MCF 10A (cell line): ENCODE measurements at regions not wholly inside any gene's neighbourhood (a gene's known extent, or its start where the extent isn't known, plus 50 kb on each side); places are given as distances from the start of the nearest gene placed in this dataset.
"Not testable (repeated sequence)": the region's sequence is repeated elsewhere in the genome, so short reads cannot be mapped to it uniquely, and the experiment has no call there.

ENCODE experiments used
- BruUV-seq: library from RNA; stranded (reverse); fragments of 400-500 nt; replicated peaks from 2 replicates; lab custom pipeline; 2021; lab: Mats Ljungman, UMichigan
- CTCF ChIA-PET: fragments of 300-600 bp; sonication (Branson Sonifier 250); formaldehyde crosslinking; extraction: SDS; loops from one replicate; lab custom pipeline; 2021; ENCODE audit warnings: antibody characterized with exemption, inconsistent platforms; lab: Yijun Ruan, JAX
- POLR2A ChIA-PET: fragments of 300-600, 350-650 bp; sonication (Branson Sonifier 250); formaldehyde crosslinking; extraction: SDS; loops from one replicate; lab custom pipeline; 2020; ENCODE audit warnings: antibody characterized with exemption, inconsistent platforms; lab: Yijun Ruan, JAX
- DNase-seq: peaks from one replicate; pipeline ENCODE4 v3.0.0-alpha.2; 2018; ENCODE audit not compliant: unreplicated experiment
- H3K27ac Mint-ChIP-seq: one replicate; pipeline ENCODE4 v1.8.0; 2022; ENCODE audit warnings: mild to moderate bottlenecking, low read depth, mixed read lengths; ENCODE audit not compliant: unreplicated experiment
- H3K27me3 Mint-ChIP-seq: one replicate; pipeline ENCODE4 v1.8.0; 2022; ENCODE audit warnings: mixed read lengths; ENCODE audit not compliant: insufficient read depth, unreplicated experiment
- H3K36me3 Mint-ChIP-seq: one replicate; pipeline ENCODE4 v1.8.0; 2022; ENCODE audit warnings: mild to moderate bottlenecking, moderate library complexity, mixed read lengths; ENCODE audit not compliant: insufficient read depth, unreplicated experiment
- H3K4me1 Mint-ChIP-seq: one replicate; pipeline ENCODE4 v1.8.0; 2022; ENCODE audit warnings: mixed read lengths; ENCODE audit not compliant: insufficient read depth, unreplicated experiment
- H3K4me3 Mint-ChIP-seq: one replicate; pipeline ENCODE4 v1.8.0; 2022; ENCODE audit warnings: mild to moderate bottlenecking, moderate library complexity, mixed read lengths; ENCODE audit not compliant: unreplicated experiment
- H3K9me3 Mint-ChIP-seq: one replicate; pipeline ENCODE4 v1.8.0; 2022; ENCODE audit warnings: mixed read lengths; ENCODE audit not compliant: unreplicated experiment
- CTCF ChIP-seq: fragments of 200-600 bp; IDR thresholded peaks from one replicate; pipeline ENCODE4 v1.8.0; 2022; ENCODE audit warnings: antibody characterized with exemption, mild to moderate bottlenecking; ENCODE audit not compliant: unreplicated experiment
- intact Hi-C: fragments of 100-400 bp; cut with micrococcal nuclease; formaldehyde crosslinking; loops from 2 replicates; pipeline ENCODE4 v1.14.1; 2022

GRCh38 chr2:63743170-63743981 lies 98.3 kb upstream of the UGP2 start:
- ChIA-PET CTCF (interaction anchor here (0.9 to 1.0 kb wide), 2 partner anchors 44 to 48 kb away, joined by 3 to 4 read pairs; no protein-coding TSS in a partner anchor), POLR2A (interaction anchor here (0.6 to 12.7 kb wide), 5 partner anchors 26 to 154 kb away, joined by 3 to 321 read pairs (median 3); partner anchors contain the start of genes MDH1 and UGP2)
- no peak overlapping the region for H3K4me3 Mint-ChIP-seq
- DNase-seq: no peak
- no peaks in the 10 kb centered on the region for H3K36me3 Mint-ChIP-seq
- H3K4me1 Mint-ChIP-seq: peaks cover 23% of the 10 kb centered on the region
- H3K27ac Mint-ChIP-seq: no peak overlapping the region
- peaks cover 7% of the 10 kb centered on the region for H3K9me3 Mint-ChIP-seq
- BruUV-seq: no TSS peak
- H3K27me3 Mint-ChIP-seq: no peaks in the 10 kb centered on the region
- intact Hi-C loops: no loop called here
- TF ChIP-seq CTCF: no peak

GRCh38 chr2:63743982-63744966 lies 97.4 kb upstream of the UGP2 start:
- no peaks in the 10 kb centered on the region for H3K36me3 Mint-ChIP-seq
- CTCF ChIA-PET: interaction anchor here (1.0 to 1.2 kb wide), 2 partner anchors 26 to 45 kb away, joined by 3 to 4 read pairs; no protein-coding TSS in a partner anchor
- POLR2A ChIA-PET: interaction anchor here (1.0 to 12.7 kb wide), 4 partner anchors 43 to 155 kb away, joined by 3 to 321 read pairs (median 76); partner anchors contain the start of genes MDH1 and UGP2
- H3K9me3 Mint-ChIP-seq: peaks cover 7% of the 10 kb centered on the region
- BruUV-seq: no TSS peak
- peaks cover 18% of the 10 kb centered on the region for H3K4me1 Mint-ChIP-seq
- no peak for TF ChIP-seq CTCF
- H3K27me3 Mint-ChIP-seq: no peaks in the 10 kb centered on the region
- intact Hi-C loops: no loop called here
- no peak overlapping the region for H3K27ac Mint-ChIP-seq
- no peak overlapping the region for H3K4me3 Mint-ChIP-seq
- no peak for DNase-seq

GRCh38 chr2:63746548-63746947 lies 95.1 kb upstream of the UGP2 start:
- H3K36me3 Mint-ChIP-seq, intact Hi-C loops, H3K27ac Mint-ChIP-seq, H3K4me3 Mint-ChIP-seq, H3K9me3 Mint-ChIP-seq, BruUV-seq, DNase-seq, H3K4me1 Mint-ChIP-seq, H3K27me3 Mint-ChIP-seq: not testable (repeated sequence)
- ChIA-PET CTCF (interaction anchor here (0.6 kb wide), 1 partner anchor 31 kb away, joined by 3 read pairs; no protein-coding TSS in a partner anchor), POLR2A (interaction anchor here (12.7 kb wide), 1 partner anchor 97 kb away, joined by 321 read pairs; the partner anchor contains the start of gene UGP2)

DNA sequence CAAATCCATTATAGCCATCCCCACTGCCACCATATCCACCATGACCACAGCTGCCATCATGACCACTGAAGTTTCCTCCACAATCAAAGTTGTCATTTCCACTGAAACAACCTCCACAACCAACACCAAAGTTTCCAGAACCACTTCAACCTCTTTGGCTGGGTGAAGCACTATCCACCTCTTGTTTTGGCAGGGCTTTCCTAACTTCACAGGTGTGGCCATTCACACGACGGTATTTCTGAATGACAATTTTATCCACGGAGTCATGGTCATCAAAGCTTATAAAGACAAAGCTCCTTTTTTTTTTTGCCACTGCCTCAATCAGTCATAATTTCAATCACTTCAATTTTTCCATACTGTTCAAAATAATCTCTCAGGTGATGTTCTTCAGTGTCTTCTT lies 89.8 kb upstream of the UGP2 start:
- H3K27me3 Mint-ChIP-seq: no peaks in the 10 kb centered on the region
- no peak for TF ChIP-seq CTCF
- POLR2A ChIA-PET: interaction anchor here (1.2 kb wide), 1 partner anchor 11 kb away, joined by 3 read pairs; no protein-coding TSS in a partner anchor
- H3K4me1 Mint-ChIP-seq: peaks cover 11% of the 10 kb centered on the region
- no peak overlapping the region for H3K27ac Mint-ChIP-seq
- H3K36me3 Mint-ChIP-seq: no peaks in the 10 kb centered on the region
- no TSS peak for BruUV-seq
- CTCF ChIA-PET: no interaction called here
- H3K4me3 Mint-ChIP-seq: no peak overlapping the region
- H3K9me3 Mint-ChIP-seq: peaks cover 4% of the 10 kb centered on the region
- intact Hi-C loops: no loop called here
- DNase-seq: no peak
